SU-DHL-6 (cell line): ENCODE measurements at regions not wholly inside any gene's neighbourhood (a gene's known extent, or its start where the extent isn't known, plus 50 kb on each side); places are given as distances from the start of the nearest gene placed in this dataset.
"Not testable (repeated sequence)": the region's sequence is repeated elsewhere in the genome, so short reads cannot be mapped to it uniquely, and the experiment has no call there.

Experiments
- H2AFZ ChIP-seq: fragments of 200-600 bp; sonication (generic); 2 replicates; pipeline ENCODE4 v1.6.1; 2014; ENCODE audit warnings: low read depth, mild to moderate bottlenecking, moderate library complexity, mixed read lengths, antibody characterized with exemption, low read length; ENCODE audit not compliant: severe bottlenecking
- H3F3A ChIP-seq: fragments of 200-600 bp; shearing (Covaris generic); 2 replicates; pipeline ENCODE4 v1.6.0; 2016; ENCODE audit warnings: antibody characterized with exemption, mild to moderate bottlenecking; ENCODE audit not compliant: insufficient read depth
- H3K27ac ChIP-seq: fragments of 200-600 bp; sonication (generic); 2 replicates; pipeline ENCODE4 v1.5.1; 2016; ENCODE audit warnings: low read depth, mild to moderate bottlenecking, low read length, moderate library complexity, mixed read lengths
- H3K27me3 ChIP-seq: fragments of 200-600 bp; sonication (generic), shearing (Covaris generic); 2 replicates; pipeline ENCODE4 v1.6.0; 2014; ENCODE audit warnings: mild to moderate bottlenecking, low read length
- H3K36me3 ChIP-seq: fragments of 200-600 bp; sonication (generic); 2 replicates; pipeline ENCODE4 v1.6.1; 2014; ENCODE audit warnings: mild to moderate bottlenecking, low read length, mixed read lengths
- H3K4me2 ChIP-seq: fragments of 300-600, 200-600 bp; shearing (Covaris generic), sonication (generic); 2 replicates; pipeline ENCODE4 v1.6.0; 2014; ENCODE audit warnings: low read length, low read depth, mild to moderate bottlenecking; ENCODE audit not compliant: poor library complexity, severe bottlenecking
- H3K4me3 ChIP-seq: fragments of 200-600 bp; sonication (generic); 2 replicates; pipeline ENCODE4 v1.5.1; 2014; ENCODE audit warnings: antibody characterized with exemption, low read length, mild to moderate bottlenecking, mixed read lengths; ENCODE audit not compliant: insufficient read depth, poor library complexity, severe bottlenecking
- H3K79me2 ChIP-seq: fragments of 200-600 bp; sonication (generic); 2 replicates; pipeline ENCODE4 v1.6.1; 2014; ENCODE audit warnings: mild to moderate bottlenecking, low read length, moderate library complexity; ENCODE audit not compliant: insufficient read depth
- H3K9ac ChIP-seq: fragments of 200-600 bp; sonication (generic); 2 replicates; pipeline ENCODE4 v1.7.0; 2014; ENCODE audit warnings: mild to moderate bottlenecking, low read length
- H3K9me2 ChIP-seq: fragments of 200-600 bp; sonication (generic); replicated peaks from 2 replicates; pipeline ENCODE4 v1.6.1; 2014; ENCODE audit warnings: low read length; ENCODE audit not compliant: insufficient read depth
- H3K9me3 ChIP-seq: fragments of 200-600 bp; sonication (generic); 2 replicates; pipeline ENCODE4 v1.6.1; 2014; ENCODE audit warnings: low read length, mixed read lengths; ENCODE audit not compliant: insufficient read depth
- H4K20me1 ChIP-seq: fragments of 200-600 bp; sonication (generic); 2 replicates; pipeline ENCODE4 v1.6.1; 2014; ENCODE audit warnings: low read depth, mild to moderate bottlenecking, antibody characterized with exemption, low read length, moderate library complexity, mixed read lengths
- CTCF ChIP-seq: fragments of 200-600 bp; sonication (generic); IDR thresholded peaks from one replicate; pipeline ENCODE4 v1.5.1; 2017; ENCODE audit warnings: antibody characterized with exemption, mild to moderate bottlenecking, low read length, moderate library complexity; ENCODE audit not compliant: insufficient read depth, poor library complexity, severe bottlenecking
- EZH2phosphoT487 ChIP-seq: fragments of 200-600 bp; sonication (generic), shearing (Covaris generic); conservative IDR thresholded peaks from 2 replicates; pipeline ENCODE4 v1.6.1; 2018; ENCODE audit warnings: mild to moderate bottlenecking, antibody characterized with exemption, low read length, moderate library complexity, mixed read lengths

DNA sequence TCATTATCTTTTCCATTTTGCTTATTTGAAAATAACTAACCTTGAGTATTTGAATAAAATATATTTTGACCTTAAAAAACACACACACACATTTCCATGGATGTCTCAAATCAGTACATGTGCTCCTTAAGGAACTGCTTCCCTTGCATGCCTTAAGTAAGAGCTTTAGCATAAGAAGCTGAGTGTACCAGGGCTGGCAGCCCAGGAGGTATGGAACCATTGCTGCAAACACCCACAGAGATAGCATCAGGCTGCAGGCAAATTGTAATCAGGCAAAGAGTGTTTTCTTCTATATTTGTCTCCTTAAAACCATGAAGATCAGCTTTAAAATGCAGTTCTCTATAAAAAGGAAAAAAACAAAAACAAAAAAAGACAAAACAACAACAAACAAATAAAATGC, 160.6 kb downstream of the PLK2 start:
- H3K79me2 ChIP-seq, result no peaks in the 10 kb centered on the region
- no peak overlapping the region for H3K9ac ChIP-seq
- no peak overlapping the region for H2AFZ ChIP-seq
- no peaks in the 10 kb centered on the region for H3F3A ChIP-seq
- no peak overlapping the region for H3K27ac ChIP-seq
- H3K9me2 ChIP-seq, result no peaks in the 10 kb centered on the region
- no peak for TF ChIP-seq EZH2phosphoT487
- TF ChIP-seq CTCF, result no peak
- no peak overlapping the region for H3K4me3 ChIP-seq
- H3K27me3 ChIP-seq, result no peaks in the 10 kb centered on the region
- H3K36me3 ChIP-seq, result no peaks in the 10 kb centered on the region
- no peaks in the 10 kb centered on the region for H4K20me1 ChIP-seq
- H3K9me3 ChIP-seq, result no peaks in the 10 kb centered on the region
- H3K4me2 ChIP-seq, result no peak overlapping the region

GRCh38 chr5:58294598-58295305, 165.1 kb downstream of the PLK2 start:
- Histone ChIP-seq H3K9me3 (no peaks in the 10 kb centered on the region), H3K9ac (no peak overlapping the region), H3K4me2 (no peak overlapping the region), H3K36me3 (no peaks in the 10 kb centered on the region), H3K27me3 (no peaks in the 10 kb centered on the region), H3K4me3 (no peak overlapping the region), H3K9me2 (no peaks in the 10 kb centered on the region), H3K27ac (no peak overlapping the region), H3K79me2 (no peaks in the 10 kb centered on the region), H3F3A (no peaks in the 10 kb centered on the region), H2AFZ (no peak overlapping the region), H4K20me1 (no peaks in the 10 kb centered on the region)
- TF ChIP-seq CTCF, result no peak

- H3K79me2 ChIP-seq, H2AFZ ChIP-seq, H3K9me2 ChIP-seq, H3K4me2 ChIP-seq, H3K27ac ChIP-seq, H3K9ac ChIP-seq, H3K36me3 ChIP-seq, H4K20me1 ChIP-seq, H3K9me3 ChIP-seq, H3F3A ChIP-seq, H3K4me3 ChIP-seq, H3K27me3 ChIP-seq: not testable (repeated sequence)
These were observed 171.6 kb downstream of the PLK2 start for GRCh38 chr5:58288275-58288674.

- no peak overlapping the region for H3K9ac ChIP-seq
- TF ChIP-seq CTCF (no peak), EZH2phosphoT487 (no peak)
These were observed 173.1 kb downstream of the PLK2 start for GRCh38 chr5:58286741-58287140.

More at GRCh38 chr5:58286741-58287140, 173.1 kb downstream of the PLK2 start:
- Histone ChIP-seq H3K4me2 (no peak overlapping the region), H3K36me3 (no peaks in the 10 kb centered on the region), H3K4me3 (no peak overlapping the region), H3K9me3 (no peaks in the 10 kb centered on the region), H3K79me2 (no peaks in the 10 kb centered on the region), H2AFZ (no peak overlapping the region), H3K27ac (no peak overlapping the region), H3F3A (no peaks in the 10 kb centered on the region), H4K20me1 (no peaks in the 10 kb centered on the region), H3K27me3 (no peaks in the 10 kb centered on the region), H3K9me2 (no peaks in the 10 kb centered on the region)
